SK-N-MC (cell line): ENCODE measurements at regions not wholly inside any gene's neighbourhood (a gene's known extent, or its start where the extent isn't known, plus 50 kb on each side); places are given as distances from the start of the nearest gene placed in this dataset.

Source experiments
- EZH2 ChIP-seq: fragments of 200-600 bp; sonication (generic); IDR thresholded peaks from one replicate; pipeline ENCODE4 v1.6.1; 2017; ENCODE audit warnings: antibody characterized with exemption
- POLR2AphosphoS5 ChIP-seq: IDR thresholded peaks from 2 replicates; pipeline ENCODE4 v1.6.1; 2012; ENCODE audit warnings: mild to moderate bottlenecking, low read depth, low read length, borderline replicate concordance

DNA sequence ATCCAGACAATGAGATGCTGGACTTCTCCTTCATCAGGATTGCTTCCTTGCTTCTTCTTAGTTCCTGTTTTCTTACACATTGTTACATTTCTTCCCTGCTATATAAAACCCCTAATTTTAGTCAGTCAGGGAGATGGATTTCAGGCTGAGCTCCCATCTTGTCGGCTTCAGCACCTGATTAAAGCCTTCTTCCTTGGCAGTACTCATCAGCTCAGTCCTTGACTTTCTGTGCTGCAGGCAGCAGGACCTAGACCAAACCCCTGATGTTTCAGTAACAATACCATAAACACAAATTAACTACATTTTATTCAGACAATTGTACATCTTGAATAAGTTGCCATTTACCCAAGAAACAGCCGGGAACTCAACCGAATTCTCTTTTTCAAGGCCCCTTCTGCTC, 156.4 kb upstream of the RREB1 start:
- TF ChIP-seq POLR2AphosphoS5 (no peak), EZH2 (no peak)
